GM12878 (cell line): ENCODE measurements at regions not wholly inside any gene's neighbourhood (a gene's known extent, or its start where the extent isn't known, plus 50 kb on each side); places are given as distances from the start of the nearest gene placed in this dataset.

Experiments used
- ATAC-seq: fragments of 200-7000 bp; cut with Tn5 transposase; 3 replicates; pipeline ENCODE4 v1.9.1; 2020; ENCODE audit warnings: mild to moderate bottlenecking, moderate library complexity
- BruUV-seq: library from RNA; stranded (reverse); fragments of 400-500 nt; replicated peaks from 2 replicates; lab custom pipeline; 2021; lab: Mats Ljungman, UMichigan
- CTCF ChIA-PET: fragments of 300-600 bp; sonication (Branson Sonifier 250); formaldehyde crosslinking; extraction: SDS; loops from one replicate; lab custom pipeline; 2021; ENCODE audit warnings: inconsistent platforms; lab: Yijun Ruan, JAX
- POLR2A ChIA-PET: fragments of 350-600 bp; formaldehyde crosslinking; extraction: SDS; loops from one replicate; lab custom pipeline; 2021; ENCODE audit warnings: inconsistent platforms; lab: Charles Lee
- RAD21 ChIA-PET: fragments of 300-600 bp; sonication (Branson Sonifier 250); formaldehyde crosslinking; loops from one replicate; lab custom pipeline; 2023; ENCODE audit warnings: antibody characterized with exemption; ENCODE audit not compliant: unreplicated experiment; lab: Charles Lee
- SMC1A ChIA-PET: fragments of 300-600 bp; sonication (Branson Sonifier 250); formaldehyde crosslinking; loops from one replicate; lab custom pipeline; 2023; ENCODE audit not compliant: unreplicated experiment, uncharacterized antibody; lab: Charles Lee
- DNase-seq: peaks from one replicate; pipeline ENCODE4 v3.0.0-alpha.2; 2011; ENCODE audit warnings: low read depth, low spot score
- FAIRE-seq: peaks from 3 replicates; lab custom pipeline; 2011; peaks lifted over from hg19 to GRCh38; lab: Jason Lieb, UNC
- H2AFZ ChIP-seq: 2 replicates; pipeline ENCODE4 v1.6.0; 2011; ENCODE audit warnings: low read depth, low read length, control low read depth; ENCODE audit not compliant: control insufficient read depth
- H3K27ac ChIP-seq: 2 replicates; pipeline ENCODE4 v1.5.1; 2011; ENCODE audit warnings: control low read depth; ENCODE audit not compliant: control insufficient read depth, insufficient read depth
- H3K27me3 ChIP-seq, 2 experiments: replicated peaks in 1 of 2; 2 replicates each; pipeline versions ENCODE4 v1.6.0 to v1.6.1; 2011; ENCODE audit warnings: low read length in 1 of 2; ENCODE audit not compliant: control insufficient read depth in 2 of 2, insufficient read depth in 2 of 2
- H3K36me3 ChIP-seq, 2 experiments: 2 replicates each; pipeline ENCODE4 v1.5.1; 2011; ENCODE audit warnings: low read length in 1 of 2; ENCODE audit not compliant: control insufficient read depth in 2 of 2, insufficient read depth in 2 of 2
- H3K4me1 ChIP-seq: 2 replicates; pipeline ENCODE4 v1.6.1; 2011; ENCODE audit warnings: mild to moderate bottlenecking, low read length, moderate library complexity, mixed read lengths; ENCODE audit not compliant: control insufficient read depth, insufficient read depth
- H3K4me2 ChIP-seq: 2 replicates; pipeline ENCODE4 v1.6.0; 2011; ENCODE audit warnings: control low read depth; ENCODE audit not compliant: control insufficient read depth, insufficient read depth
- H3K4me3 ChIP-seq: fragments of 200-600 bp; sonication (generic); 2 replicates; pipeline ENCODE4 v1.5.1; 2016
- H3K79me2 ChIP-seq: 2 replicates; pipeline ENCODE4 v1.6.0; 2011; ENCODE audit warnings: low read length; ENCODE audit not compliant: control insufficient read depth, insufficient read depth
- H3K9ac ChIP-seq: 2 replicates; pipeline ENCODE4 v1.8.0; 2011; ENCODE audit warnings: low read length, control low read depth, mixed read lengths; ENCODE audit not compliant: control insufficient read depth, insufficient read depth
- H3K9me3 ChIP-seq: replicated peaks from 3 replicates; pipeline ENCODE4 v1.5.1; 2011; ENCODE audit warnings: mild to moderate bottlenecking, low read length; ENCODE audit not compliant: control insufficient read depth, insufficient read depth
- H4K20me1 ChIP-seq: 2 replicates; pipeline ENCODE4 v1.6.0; 2011; ENCODE audit not compliant: control insufficient read depth, insufficient read depth
- CBX5 ChIP-seq: sonication (generic); IDR thresholded peaks from 2 replicates; pipeline ENCODE4 v1.6.1; 2016; ENCODE audit warnings: low read depth, moderate library complexity, mild to moderate bottlenecking, inconsistent platforms
- EP300 ChIP-seq, 2 experiments: fragments of 150-350 bp in 1 of 2; IDR thresholded peaks; 2 replicates each; pipeline ENCODE4 v1.6.1; 2011 to 2012; ENCODE audit warnings: low read depth in 2 of 2, low read length in 2 of 2, borderline replicate concordance in 1 of 2, improper control_type of control experiment in 1 of 2, inconsistent platforms in 1 of 2; ENCODE audit not compliant: control insufficient read depth in 1 of 2
- JUNB ChIP-seq: IDR thresholded peaks from 2 replicates; pipeline ENCODE4 v1.6.1; 2016; ENCODE audit warnings: antibody characterized with exemption, mild to moderate bottlenecking
- NRF1 ChIP-seq: conservative IDR thresholded peaks from 2 replicates; pipeline ENCODE4 v1.6.1; 2011; ENCODE audit warnings: mild to moderate bottlenecking, low read depth, low read length, improper control_type of control experiment
- POLR2AphosphoS2 ChIP-seq: IDR thresholded peaks from 2 replicates; pipeline ENCODE4 v1.6.1; 2011; ENCODE audit warnings: low read depth, mild to moderate bottlenecking, low read length, improper control_type of control experiment, moderate library complexity
- RUNX3 ChIP-seq: IDR thresholded peaks from 2 replicates; pipeline ENCODE4 v1.6.1; 2012; ENCODE audit warnings: low read length, inconsistent platforms
- SIN3A ChIP-seq: IDR thresholded peaks from 2 replicates; pipeline ENCODE4 v1.6.1; 2012; ENCODE audit warnings: low read depth, low read length, improper control_type of control experiment
- SMAD5 ChIP-seq: IDR thresholded peaks from 2 replicates; pipeline ENCODE4 v1.6.1; 2016; ENCODE audit warnings: antibody characterized with exemption, low read depth
- STAT3 ChIP-seq: IDR thresholded peaks from 2 replicates; pipeline ENCODE4 v1.6.1; 2011; ENCODE audit warnings: low read depth, low read length, improper control_type of control experiment
- WRNIP1 ChIP-seq: IDR thresholded peaks from 2 replicates; pipeline ENCODE4 v1.6.1; 2011; ENCODE audit warnings: low read depth, low read length, improper control_type of control experiment, borderline replicate concordance
- WGBS: methylation state at CpG from one replicate; pipeline ENCODE4 v1.1.6; 2016; ENCODE audit warnings: low lambda C conversion rate; ENCODE audit not compliant: insufficient replicate concordance, insufficient coverage; ENCODE audit errors: missing lambda C conversion rate; 5-methylcytosine and 5-hydroxymethylcytosine counted together
- in situ Hi-C: fragments of 300-500 bp; cut with MboI; formaldehyde crosslinking; loops from 9 replicates; pipeline ENCODE4 v1.14.3; 2018; ENCODE audit warnings: mixed read lengths
- intact Hi-C: fragments of 100-400 bp; cut with micrococcal nuclease; formaldehyde crosslinking; loops from one replicate; pipeline ENCODE4 v1.14.2; 2022; ENCODE audit not compliant: unreplicated experiment
- TF ChIP-seq, protein P1 (sequence below): IDR thresholded peaks from 2 replicates; pipeline ENCODE4 v1.6.1; 2012; ENCODE audit warnings: low read depth, low read length, improper control_type of control experiment

DNA sequence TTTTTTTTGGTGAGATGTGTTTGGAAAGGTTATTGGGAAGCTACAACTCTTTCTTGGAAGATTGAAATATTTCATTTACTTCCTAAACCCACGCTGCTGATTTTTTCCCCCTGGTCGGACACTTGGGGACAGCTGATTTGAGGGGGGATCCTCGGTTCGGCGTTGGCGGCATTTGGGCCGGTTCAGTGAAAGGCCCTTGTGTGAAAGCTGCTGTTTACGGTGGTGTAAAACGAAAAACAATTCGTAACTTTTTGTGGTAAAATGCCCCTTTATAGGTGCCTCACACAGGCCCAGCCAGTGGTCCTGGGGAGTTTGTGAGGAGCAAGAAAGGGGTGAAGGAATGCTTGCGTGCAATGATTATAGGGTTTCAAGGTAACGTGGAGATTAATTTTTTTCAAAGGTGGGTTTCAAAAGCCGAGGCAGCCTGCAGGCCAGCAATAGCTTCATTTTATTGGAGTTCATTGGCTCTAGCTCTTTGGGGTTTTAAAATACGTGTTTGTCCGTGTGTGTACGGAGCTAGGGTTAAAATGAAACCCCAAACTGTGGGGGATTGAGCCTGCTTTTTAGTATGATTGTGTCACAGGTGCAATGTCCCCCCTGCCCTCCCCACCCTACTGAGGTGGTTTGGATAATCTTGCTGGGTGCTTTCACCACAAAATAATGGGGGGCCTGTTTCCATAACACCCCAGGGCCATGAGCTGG is 77.2 kb upstream of the PPARA start:
- SMC1A ChIA-PET = no interaction called here
- no peaks in the 10 kb centered on the region for H3K36me3 ChIP-seq
- H2AFZ ChIP-seq = no peak overlapping the region
- H3K9ac ChIP-seq = peak overlapping the region; percentile 36; the same call in 1 of the 2 replicates
- peaks cover 0 to 3% of the 10 kb centered on the region in 2 experiments; a peak in 2 of 4 replicates for H3K27me3 ChIP-seq
- FAIRE-seq (no peak), DNase-seq (no peak), ATAC-seq (no peak)
- H3K4me2 ChIP-seq = peak overlapping the region; percentile 51
- CTCF ChIA-PET = interaction anchor here (1.0 kb wide), 2 partner anchors 67 kb away, joined by 3 read pairs; no protein-coding TSS in a partner anchor
- no peak overlapping the region for H3K27ac ChIP-seq
- RAD21 ChIA-PET = no interaction called here
- peaks cover 41% of the 10 kb centered on the region for H3K79me2 ChIP-seq
- H3K4me3 ChIP-seq = peak overlapping the region; percentile 72
- no TSS peak for BruUV-seq
- H3K4me1 ChIP-seq = peaks cover 6% of the 10 kb centered on the region
- POLR2A ChIA-PET = no interaction called here
- no peaks in the 10 kb centered on the region for H3K9me3 ChIP-seq
- TF ChIP-seq NRF1 (no peak), STAT3 (no peak), POLR2AphosphoS2 (no peak), CBX5 (no peak), JUNB (no peak), EP300 (IDR thresholded peaks at IDR 0.05; ENCODE audit: borderline replicate concordance in 1 of 2, control insufficient read depth in 1 of 2, low read depth in 2 of 2, low read length in 2 of 2) (no peak), SMAD5 (no peak), WRNIP1 (no peak), RUNX3 (no peak), SIN3A (no peak)
- TF ChIP-seq, protein P1, sequence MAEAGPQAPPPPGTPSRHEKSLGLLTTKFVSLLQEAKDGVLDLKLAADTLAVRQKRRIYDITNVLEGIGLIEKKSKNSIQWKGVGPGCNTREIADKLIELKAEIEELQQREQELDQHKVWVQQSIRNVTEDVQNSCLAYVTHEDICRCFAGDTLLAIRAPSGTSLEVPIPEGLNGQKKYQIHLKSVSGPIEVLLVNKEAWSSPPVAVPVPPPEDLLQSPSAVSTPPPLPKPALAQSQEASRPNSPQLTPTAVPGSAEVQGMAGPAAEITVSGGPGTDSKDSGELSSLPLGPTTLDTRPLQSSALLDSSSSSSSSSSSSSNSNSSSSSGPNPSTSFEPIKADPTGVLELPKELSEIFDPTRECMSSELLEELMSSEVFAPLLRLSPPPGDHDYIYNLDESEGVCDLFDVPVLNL = no peak
- in situ Hi-C loops (no loop called here), intact Hi-C loops (no loop called here)
- H4K20me1 ChIP-seq = no peaks in the 10 kb centered on the region
- 76% methylated on average over 16 of the region's 16 CpGs for WGBS
